ENCODE measurements at regions not wholly inside any gene's neighbourhood (a gene's known extent, or its start where the extent isn't known, plus 50 kb on each side); places are given as distances from the start of the nearest gene placed in this dataset.

GRCh38 chr3:104519068-104519467 lies 847.6 kb upstream of the ALCAM start:
- no peaks in the 10 kb centered on the region for H3K36me3 ChIP-seq (ENCODE audit: control insufficient read depth, insufficient read depth, low read length)
- no peak overlapping the region for H3K27ac ChIP-seq (ENCODE audit: low read depth, low read length)
- H3K4me3 ChIP-seq (ENCODE audit: low read length) = no peak overlapping the region
- H3K9ac ChIP-seq (ENCODE audit: low read length) = no peak overlapping the region
- no peaks in the 10 kb centered on the region for H3K27me3 ChIP-seq (ENCODE audit: control insufficient read depth, insufficient read depth, low read length)
- no peaks in the 10 kb centered on the region for H3K4me1 ChIP-seq (ENCODE audit: control insufficient read depth, insufficient read depth, low read length)

GRCh38 chr3:104519468-104520227 lies 847.1 kb upstream of the ALCAM start:
- Histone ChIP-seq H3K9ac (ENCODE audit: low read length) (no peak overlapping the region), H3K4me3 (ENCODE audit: low read length) (no peak overlapping the region), H3K4me1 (ENCODE audit: control insufficient read depth, insufficient read depth, low read length) (no peaks in the 10 kb centered on the region), H3K36me3 (ENCODE audit: control insufficient read depth, insufficient read depth, low read length) (no peaks in the 10 kb centered on the region), H3K27ac (ENCODE audit: low read depth, low read length) (no peak overlapping the region), H3K27me3 (ENCODE audit: control insufficient read depth, insufficient read depth, low read length) (no peaks in the 10 kb centered on the region)

GRCh38 chr3:104520228-104520655 lies 846.5 kb upstream of the ALCAM start:
- Histone ChIP-seq H3K4me3 (ENCODE audit: low read length) (no peak overlapping the region), H3K9ac (ENCODE audit: low read length) (no peak overlapping the region), H3K4me1 (ENCODE audit: control insufficient read depth, insufficient read depth, low read length) (no peaks in the 10 kb centered on the region), H3K27ac (ENCODE audit: low read depth, low read length) (no peak overlapping the region), H3K27me3 (ENCODE audit: control insufficient read depth, insufficient read depth, low read length) (no peaks in the 10 kb centered on the region), H3K36me3 (ENCODE audit: control insufficient read depth, insufficient read depth, low read length) (no peaks in the 10 kb centered on the region)

GRCh38 chr3:104521606-104522336 lies 844.9 kb upstream of the ALCAM start:
- no peak overlapping the region for H3K4me3 ChIP-seq (ENCODE audit: low read length)
- no peaks in the 10 kb centered on the region for H3K36me3 ChIP-seq (ENCODE audit: control insufficient read depth, insufficient read depth, low read length)
- H3K9ac ChIP-seq (ENCODE audit: low read length) = no peak overlapping the region
- no peaks in the 10 kb centered on the region for H3K4me1 ChIP-seq (ENCODE audit: control insufficient read depth, insufficient read depth, low read length)
- H3K27me3 ChIP-seq (ENCODE audit: control insufficient read depth, insufficient read depth, low read length) = no peaks in the 10 kb centered on the region
- no peak overlapping the region for H3K27ac ChIP-seq (ENCODE audit: low read depth, low read length)

- Histone ChIP-seq H3K4me3 (ENCODE audit: low read length) (no peak overlapping the region), H3K27me3 (ENCODE audit: control insufficient read depth, insufficient read depth, low read length) (no peaks in the 10 kb centered on the region), H3K9ac (ENCODE audit: low read length) (no peak overlapping the region), H3K4me1 (ENCODE audit: control insufficient read depth, insufficient read depth, low read length) (no peaks in the 10 kb centered on the region), H3K36me3 (ENCODE audit: control insufficient read depth, insufficient read depth, low read length) (no peaks in the 10 kb centered on the region), H3K27ac (ENCODE audit: low read depth, low read length) (no peak overlapping the region)
Observed at GRCh38 chr3:104523136-104523535, 843.6 kb upstream of the ALCAM start.

- H3K27ac ChIP-seq (ENCODE audit: low read depth, low read length) = no peak overlapping the region
- H3K27me3 ChIP-seq (ENCODE audit: control insufficient read depth, insufficient read depth, low read length) = no peaks in the 10 kb centered on the region
- H3K9ac ChIP-seq (ENCODE audit: low read length) = no peak overlapping the region
- no peaks in the 10 kb centered on the region for H3K36me3 ChIP-seq (ENCODE audit: control insufficient read depth, insufficient read depth, low read length)
- H3K4me3 ChIP-seq (ENCODE audit: low read length) = no peak overlapping the region
- H3K4me1 ChIP-seq (ENCODE audit: control insufficient read depth, insufficient read depth, low read length) = no peaks in the 10 kb centered on the region
Observed at GRCh38 chr3:104526901-104527401, 839.8 kb upstream of the ALCAM start.

- H3K4me3 ChIP-seq (ENCODE audit: low read length) = no peak overlapping the region
- no peaks in the 10 kb centered on the region for H3K4me1 ChIP-seq (ENCODE audit: control insufficient read depth, insufficient read depth, low read length)
- H3K9ac ChIP-seq (ENCODE audit: low read length) = no peak overlapping the region
- H3K36me3 ChIP-seq (ENCODE audit: control insufficient read depth, insufficient read depth, low read length) = no peaks in the 10 kb centered on the region
- H3K27ac ChIP-seq (ENCODE audit: low read depth, low read length) = no peak overlapping the region
- no peaks in the 10 kb centered on the region for H3K27me3 ChIP-seq (ENCODE audit: control insufficient read depth, insufficient read depth, low read length)
Observed at GRCh38 chr3:104530934-104531333, 835.8 kb upstream of the ALCAM start.

GRCh38 chr3:104536715-104537114 lies 830.0 kb upstream of the ALCAM start:
- Histone ChIP-seq H3K27me3 (ENCODE audit: control insufficient read depth, insufficient read depth, low read length) (no peaks in the 10 kb centered on the region), H3K36me3 (ENCODE audit: control insufficient read depth, insufficient read depth, low read length) (no peaks in the 10 kb centered on the region), H3K4me3 (ENCODE audit: low read length) (no peak overlapping the region), H3K27ac (ENCODE audit: low read depth, low read length) (no peak overlapping the region), H3K4me1 (ENCODE audit: control insufficient read depth, insufficient read depth, low read length) (no peaks in the 10 kb centered on the region), H3K9ac (ENCODE audit: low read length) (no peak overlapping the region)

GRCh38 chr3:104537323-104537722 lies 829.4 kb upstream of the ALCAM start:
- no peaks in the 10 kb centered on the region for H3K4me1 ChIP-seq (ENCODE audit: control insufficient read depth, insufficient read depth, low read length)
- no peaks in the 10 kb centered on the region for H3K36me3 ChIP-seq (ENCODE audit: control insufficient read depth, insufficient read depth, low read length)
- H3K27me3 ChIP-seq (ENCODE audit: control insufficient read depth, insufficient read depth, low read length) = no peaks in the 10 kb centered on the region
- no peak overlapping the region for H3K4me3 ChIP-seq (ENCODE audit: low read length)
- no peak overlapping the region for H3K9ac ChIP-seq (ENCODE audit: low read length)
- no peak overlapping the region for H3K27ac ChIP-seq (ENCODE audit: low read depth, low read length)

- no peak overlapping the region for H3K4me3 ChIP-seq (ENCODE audit: low read length)
- no peak overlapping the region for H3K9ac ChIP-seq (ENCODE audit: low read length)
- H3K36me3 ChIP-seq (ENCODE audit: control insufficient read depth, insufficient read depth, low read length) = no peaks in the 10 kb centered on the region
- no peaks in the 10 kb centered on the region for H3K27me3 ChIP-seq (ENCODE audit: control insufficient read depth, insufficient read depth, low read length)
- no peak overlapping the region for H3K27ac ChIP-seq (ENCODE audit: low read depth, low read length)
- no peaks in the 10 kb centered on the region for H3K4me1 ChIP-seq (ENCODE audit: control insufficient read depth, insufficient read depth, low read length)
Observed at GRCh38 chr3:104546301-104546700, 820.4 kb upstream of the ALCAM start.

- Histone ChIP-seq H3K27me3 (ENCODE audit: control insufficient read depth, insufficient read depth, low read length) (no peaks in the 10 kb centered on the region), H3K4me3 (ENCODE audit: low read length) (no peak overlapping the region), H3K9ac (ENCODE audit: low read length) (no peak overlapping the region), H3K4me1 (ENCODE audit: control insufficient read depth, insufficient read depth, low read length) (no peaks in the 10 kb centered on the region), H3K27ac (ENCODE audit: low read depth, low read length) (no peak overlapping the region), H3K36me3 (ENCODE audit: control insufficient read depth, insufficient read depth, low read length) (no peaks in the 10 kb centered on the region)
Observed at GRCh38 chr3:104547031-104547430, 819.7 kb upstream of the ALCAM start.

- H3K36me3 ChIP-seq (ENCODE audit: control insufficient read depth, insufficient read depth, low read length) = no peaks in the 10 kb centered on the region
- no peak overlapping the region for H3K9ac ChIP-seq (ENCODE audit: low read length)
- no peaks in the 10 kb centered on the region for H3K4me1 ChIP-seq (ENCODE audit: control insufficient read depth, insufficient read depth, low read length)
- no peak overlapping the region for H3K27ac ChIP-seq (ENCODE audit: low read depth, low read length)
- no peaks in the 10 kb centered on the region for H3K27me3 ChIP-seq (ENCODE audit: control insufficient read depth, insufficient read depth, low read length)
- H3K4me3 ChIP-seq (ENCODE audit: low read length) = no peak overlapping the region
Observed at GRCh38 chr3:104548401-104548800, 818.3 kb upstream of the ALCAM start.

Data from rectal smooth muscle tissue (tissue), 1 donor.